AG04450 (cell line): ENCODE measurements at regions not wholly inside any gene's neighbourhood (a gene's known extent, or its start where the extent isn't known, plus 50 kb on each side); places are given as distances from the start of the nearest gene placed in this dataset.

Experiments
- CTCF ChIA-PET: fragments of 300-600, 350-600 bp; formaldehyde crosslinking; extraction: SDS; loops from one replicate; lab custom pipeline; 2022; ENCODE audit warnings: antibody characterized with exemption, inconsistent platforms; lab: Charles Lee
- POLR2A ChIA-PET: fragments of 350-600 bp; formaldehyde crosslinking; extraction: SDS; loops from one replicate; lab custom pipeline; 2021; ENCODE audit warnings: antibody characterized with exemption, inconsistent platforms; lab: Yijun Ruan, JAX
- DNase-seq: peaks from one replicate; pipeline ENCODE4 v3.0.0-alpha.2; 2011; ENCODE audit warnings: low read depth, low spot score
- H3K27ac ChIP-seq: one replicate; pipeline ENCODE4 v1.5.1; 2012; ENCODE audit warnings: low read depth, low read length, control low read depth
- H3K27me3 ChIP-seq: one replicate; pipeline ENCODE4 v1.6.0; 2012; ENCODE audit warnings: low read length; ENCODE audit not compliant: control insufficient read depth, insufficient read depth
- H3K4me3 ChIP-seq: 2 replicates; pipeline ENCODE4 v1.5.1; 2011; ENCODE audit warnings: mild to moderate bottlenecking, low read depth, low read length, control low read depth
- H3K9me3 ChIP-seq: 2 replicates; pipeline ENCODE4 v1.5.1; 2012; ENCODE audit warnings: low read length; ENCODE audit not compliant: control insufficient read depth, insufficient read depth
- CTCF ChIP-seq: IDR thresholded peaks from 2 replicates; pipeline ENCODE4 v1.5.1; 2011; ENCODE audit warnings: low read depth, low read length, control low read depth, inconsistent platforms

GRCh38 chr6:84415068-84415467, 187.6 kb upstream of the CEP162 start:
- ChIA-PET CTCF (no interaction called here), POLR2A (no interaction called here)
- no peak for TF ChIP-seq CTCF
- Histone ChIP-seq H3K9me3 (no peaks in the 10 kb centered on the region), H3K4me3 (no peak overlapping the region), H3K27me3 (no peaks in the 10 kb centered on the region), H3K27ac (no peak overlapping the region)
- no peak for DNase-seq

GRCh38 chr6:84414531-84414930, 187.1 kb upstream of the CEP162 start:
- Histone ChIP-seq H3K27me3 (no peaks in the 10 kb centered on the region), H3K27ac (no peak overlapping the region), H3K9me3 (no peaks in the 10 kb centered on the region), H3K4me3 (no peak overlapping the region)
- CTCF ChIA-PET: interaction anchor here (2.6 kb wide), 1 partner anchor 8 kb away, joined by 20 read pairs; no protein-coding TSS in a partner anchor
- POLR2A ChIA-PET: no interaction called here
- DNase-seq: no peak
- TF ChIP-seq CTCF: no peak

- POLR2A ChIA-PET: no interaction called here
- H3K27ac ChIP-seq: no peak overlapping the region
- TF ChIP-seq CTCF: no peak
Observed at GRCh38 chr6:84411060-84411629, 183.7 kb upstream of the CEP162 start.

GRCh38 chr6:84409911-84410310, 182.5 kb upstream of the CEP162 start:
- no peak for TF ChIP-seq CTCF
- ChIA-PET POLR2A (no interaction called here), CTCF (interaction anchor here (2.1 kb wide), 1 partner anchor 12 kb away, joined by 7 read pairs; no protein-coding TSS in a partner anchor)
- Histone ChIP-seq H3K27ac (no peak overlapping the region), H3K4me3 (no peak overlapping the region), H3K9me3 (no peaks in the 10 kb centered on the region), H3K27me3 (no peaks in the 10 kb centered on the region)
- no peak for DNase-seq

More at GRCh38 chr6:84411060-84411629, 183.7 kb upstream of the CEP162 start:
- CTCF ChIA-PET: interaction anchor here (2.1 kb wide), 1 partner anchor 11 kb away, joined by 7 read pairs; no protein-coding TSS in a partner anchor
- no peaks in the 10 kb centered on the region for H3K27me3 ChIP-seq
- no peaks in the 10 kb centered on the region for H3K9me3 ChIP-seq
- H3K4me3 ChIP-seq: no peak overlapping the region
- no peak for DNase-seq

- TF ChIP-seq CTCF: no peak
- H3K4me3 ChIP-seq: no peak overlapping the region
- H3K9me3 ChIP-seq: no peaks in the 10 kb centered on the region
- no peak overlapping the region for H3K27ac ChIP-seq
- DNase-seq: no peak
- ChIA-PET POLR2A (no interaction called here), CTCF (no interaction called here)
- no peaks in the 10 kb centered on the region for H3K27me3 ChIP-seq
Observed at GRCh38 chr6:84408028-84408427, 180.6 kb upstream of the CEP162 start.
